ENCODE measurements at regions not wholly inside any gene's neighbourhood (a gene's known extent, or its start where the extent isn't known, plus 50 kb on each side); places are given as distances from the start of the nearest gene placed in this dataset.

DNA sequence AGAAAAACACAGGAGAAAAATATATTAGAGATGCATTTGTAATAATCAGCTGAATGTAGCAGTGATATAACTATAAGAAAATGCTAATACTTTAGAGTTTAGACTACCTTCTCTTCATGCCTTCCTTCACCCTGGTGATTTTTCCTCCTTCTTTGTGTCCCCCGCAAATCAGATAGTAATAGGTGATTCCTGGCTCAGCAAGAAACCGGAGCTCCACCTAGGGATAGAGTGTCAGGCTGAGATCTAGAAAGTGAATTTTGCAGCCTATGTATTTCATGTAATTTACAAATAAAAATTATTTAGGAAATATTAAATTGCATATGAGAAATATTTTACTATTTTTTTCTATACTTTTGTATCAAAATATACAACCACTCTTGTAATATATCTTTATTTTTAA is 109.8 kb upstream of the ST8SIA4 start:
- TF ChIP-seq, protein P1, sequence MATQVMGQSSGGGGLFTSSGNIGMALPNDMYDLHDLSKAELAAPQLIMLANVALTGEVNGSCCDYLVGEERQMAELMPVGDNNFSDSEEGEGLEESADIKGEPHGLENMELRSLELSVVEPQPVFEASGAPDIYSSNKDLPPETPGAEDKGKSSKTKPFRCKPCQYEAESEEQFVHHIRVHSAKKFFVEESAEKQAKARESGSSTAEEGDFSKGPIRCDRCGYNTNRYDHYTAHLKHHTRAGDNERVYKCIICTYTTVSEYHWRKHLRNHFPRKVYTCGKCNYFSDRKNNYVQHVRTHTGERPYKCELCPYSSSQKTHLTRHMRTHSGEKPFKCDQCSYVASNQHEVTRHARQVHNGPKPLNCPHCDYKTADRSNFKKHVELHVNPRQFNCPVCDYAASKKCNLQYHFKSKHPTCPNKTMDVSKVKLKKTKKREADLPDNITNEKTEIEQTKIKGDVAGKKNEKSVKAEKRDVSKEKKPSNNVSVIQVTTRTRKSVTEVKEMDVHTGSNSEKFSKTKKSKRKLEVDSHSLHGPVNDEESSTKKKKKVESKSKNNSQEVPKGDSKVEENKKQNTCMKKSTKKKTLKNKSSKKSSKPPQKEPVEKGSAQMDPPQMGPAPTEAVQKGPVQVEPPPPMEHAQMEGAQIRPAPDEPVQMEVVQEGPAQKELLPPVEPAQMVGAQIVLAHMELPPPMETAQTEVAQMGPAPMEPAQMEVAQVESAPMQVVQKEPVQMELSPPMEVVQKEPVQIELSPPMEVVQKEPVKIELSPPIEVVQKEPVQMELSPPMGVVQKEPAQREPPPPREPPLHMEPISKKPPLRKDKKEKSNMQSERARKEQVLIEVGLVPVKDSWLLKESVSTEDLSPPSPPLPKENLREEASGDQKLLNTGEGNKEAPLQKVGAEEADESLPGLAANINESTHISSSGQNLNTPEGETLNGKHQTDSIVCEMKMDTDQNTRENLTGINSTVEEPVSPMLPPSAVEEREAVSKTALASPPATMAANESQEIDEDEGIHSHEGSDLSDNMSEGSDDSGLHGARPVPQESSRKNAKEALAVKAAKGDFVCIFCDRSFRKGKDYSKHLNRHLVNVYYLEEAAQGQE (IDR thresholded peaks at IDR 0.05; ENCODE audit: insufficient read depth in 1 of 2, low read depth in 2 of 2, low read length in 1 of 2), result no peak
- TF ChIP-seq, protein P2, sequence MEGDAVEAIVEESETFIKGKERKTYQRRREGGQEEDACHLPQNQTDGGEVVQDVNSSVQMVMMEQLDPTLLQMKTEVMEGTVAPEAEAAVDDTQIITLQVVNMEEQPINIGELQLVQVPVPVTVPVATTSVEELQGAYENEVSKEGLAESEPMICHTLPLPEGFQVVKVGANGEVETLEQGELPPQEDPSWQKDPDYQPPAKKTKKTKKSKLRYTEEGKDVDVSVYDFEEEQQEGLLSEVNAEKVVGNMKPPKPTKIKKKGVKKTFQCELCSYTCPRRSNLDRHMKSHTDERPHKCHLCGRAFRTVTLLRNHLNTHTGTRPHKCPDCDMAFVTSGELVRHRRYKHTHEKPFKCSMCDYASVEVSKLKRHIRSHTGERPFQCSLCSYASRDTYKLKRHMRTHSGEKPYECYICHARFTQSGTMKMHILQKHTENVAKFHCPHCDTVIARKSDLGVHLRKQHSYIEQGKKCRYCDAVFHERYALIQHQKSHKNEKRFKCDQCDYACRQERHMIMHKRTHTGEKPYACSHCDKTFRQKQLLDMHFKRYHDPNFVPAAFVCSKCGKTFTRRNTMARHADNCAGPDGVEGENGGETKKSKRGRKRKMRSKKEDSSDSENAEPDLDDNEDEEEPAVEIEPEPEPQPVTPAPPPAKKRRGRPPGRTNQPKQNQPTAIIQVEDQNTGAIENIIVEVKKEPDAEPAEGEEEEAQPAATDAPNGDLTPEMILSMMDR (IDR thresholded peaks at IDR 0.05), result no peak; the same call in 1 of the 2 replicates
